K562 (cell line): ENCODE measurements at regions not wholly inside any gene's neighbourhood (a gene's known extent, or its start where the extent isn't known, plus 50 kb on each side); places are given as distances from the start of the nearest gene placed in this dataset.

Experiments
- ATAC-seq: fragments of 200-7000 bp; cut with Tn5 transposase; 3 replicates; pipeline ENCODE4 v1.9.1; 2020; ENCODE audit warnings: moderate library complexity
- BruUV-seq: library from RNA; stranded (reverse); fragments of 400-500 nt; replicated peaks from 2 replicates; lab custom pipeline; 2021; lab: Mats Ljungman, UMichigan
- CTCF ChIA-PET: fragments of 300-600 bp; formaldehyde crosslinking; extraction: SDS; loops from one replicate; lab custom pipeline; 2021; ENCODE audit warnings: low intra/inter-chr PET ratio; lab: Yijun Ruan, JAX
- POLR2A ChIA-PET: fragments of 300-600, 350-650 bp; sonication (Branson Sonifier 250); formaldehyde crosslinking; extraction: SDS; loops from one replicate; lab custom pipeline; 2021; ENCODE audit warnings: antibody characterized with exemption, inconsistent platforms; lab: Yijun Ruan, JAX
- DNase-seq, 4 experiments: peaks; one replicate each; pipeline versions ENCODE4 v3.0.0 to v3.0.0-alpha.2; 2011 to 2018; ENCODE audit warnings: low spot score in 3 of 4, mixed read lengths in 3 of 4; ENCODE audit errors: extremely low read depth in 1 of 4
- FAIRE-seq: peaks from 2 replicates; lab custom pipeline; 2011; peaks lifted over from hg19 to GRCh38; lab: Jason Lieb, UNC
- H2AFZ ChIP-seq: 2 replicates; pipeline ENCODE4 v1.6.0; 2011; ENCODE audit warnings: low read depth, low read length, control low read depth, inconsistent platforms
- H3K27ac ChIP-seq: fragments of 200-600 bp; 3 replicates; pipeline ENCODE4 v1.8.0; 2011; ENCODE audit warnings: low read depth, mild to moderate bottlenecking, control low read depth, inconsistent platforms, low read length, moderate library complexity, mixed read lengths; ENCODE audit errors: extremely low read depth
- H3K27me3 ChIP-seq, 2 experiments: fragments of 300-600 bp in 1 of 2; 2 replicates in 1 of 2; 3 replicates in 1 of 2; pipeline versions ENCODE4 v1.6.0 to v1.8.0; 2011; ENCODE audit warnings: inconsistent platforms in 2 of 2, low read length in 2 of 2, mild to moderate bottlenecking in 1 of 2, mixed read lengths in 1 of 2, moderate library complexity in 1 of 2; ENCODE audit not compliant: control insufficient read depth in 2 of 2, insufficient read depth in 2 of 2
- H3K36me3 ChIP-seq: fragments of 300-600 bp; 3 replicates; pipeline ENCODE4 v1.8.0; 2011; ENCODE audit warnings: mild to moderate bottlenecking, low read length, inconsistent platforms; ENCODE audit not compliant: control insufficient read depth, insufficient read depth
- H3K4me1 ChIP-seq, 2 experiments: fragments of 200-600 bp in 1 of 2; replicated peaks in 1 of 2; 2 replicates in 1 of 2; 3 replicates in 1 of 2; pipeline versions ENCODE4 v1.5.1 to v1.8.0; 2011; ENCODE audit warnings: inconsistent platforms in 2 of 2, low read length in 2 of 2, mild to moderate bottlenecking in 1 of 2, mixed read lengths in 1 of 2, moderate library complexity in 1 of 2; ENCODE audit not compliant: control insufficient read depth in 2 of 2, insufficient read depth in 2 of 2
- H3K4me2 ChIP-seq: 2 replicates; pipeline ENCODE4 v1.6.1; 2011; ENCODE audit warnings: low read length, control low read depth, inconsistent platforms, mixed read lengths; ENCODE audit not compliant: insufficient read depth
- H3K4me3 ChIP-seq: fragments of 200-600 bp; sonication (generic), shearing (Covaris generic); 2 replicates; pipeline ENCODE4 v1.5.1; 2016; ENCODE audit warnings: control low read depth, inconsistent platforms
- H3K79me2 ChIP-seq: fragments of 200-600 bp; 3 replicates; pipeline ENCODE4 v1.8.0; 2011; ENCODE audit warnings: low read length, inconsistent platforms; ENCODE audit not compliant: control insufficient read depth, insufficient read depth
- H3K9ac ChIP-seq, 2 experiments: 2 replicates each; pipeline versions ENCODE4 v1.6.0 to v1.6.1; 2011; ENCODE audit warnings: low read depth in 2 of 2, low read length in 2 of 2, control low read depth in 1 of 2, inconsistent platforms in 1 of 2, mild to moderate bottlenecking in 1 of 2, mixed read lengths in 1 of 2; ENCODE audit not compliant: insufficient read depth in 1 of 2
- H3K9me1 ChIP-seq: one replicate; pipeline ENCODE4 v1.6.0; 2011; ENCODE audit warnings: inconsistent platforms, mild to moderate bottlenecking, low read length, moderate library complexity; ENCODE audit not compliant: control insufficient read depth, insufficient read depth
- H3K9me3 ChIP-seq: replicated peaks from 2 replicates; pipeline ENCODE4 v1.5.1; 2011; ENCODE audit warnings: low read depth, low read length, inconsistent platforms; ENCODE audit not compliant: control insufficient read depth, insufficient read depth
- H4K20me1 ChIP-seq: replicated peaks from 2 replicates; pipeline ENCODE4 v1.6.1; 2011; ENCODE audit warnings: low read length, inconsistent platforms, mixed read lengths; ENCODE audit not compliant: control insufficient read depth, insufficient read depth
- ARID1B ChIP-seq: fragments of 450-650 bp; IDR thresholded peaks from 2 replicates; pipeline ENCODE4 v1.6.1; 2016; ENCODE audit warnings: antibody characterized with exemption, mild to moderate bottlenecking, inconsistent platforms
- HDGF ChIP-seq: fragments of 450-650 bp; IDR thresholded peaks from 2 replicates; pipeline ENCODE4 v1.6.1; 2016
- NFE2 ChIP-seq: IDR thresholded peaks from 2 replicates; pipeline ENCODE4 v1.6.1; 2014; ENCODE audit warnings: antibody characterized with exemption, low read depth
- REST ChIP-seq, 2 experiments: fragments of 450-650 bp; formaldehyde crosslinking in 1 of 2; IDR thresholded peaks; 2 replicates each; pipeline versions ENCODE4 v1.4.0 to v1.6.1; 2014 to 2020; ENCODE audit warnings: mild to moderate bottlenecking in 2 of 2, borderline replicate concordance in 1 of 2, low read depth in 1 of 2
- ZFPM2 ChIP-seq: fragments of 250-450 bp; sonication (Bioruptor Pico); IDR thresholded peaks from 2 replicates; pipeline ENCODE4 v1.5.1; 2022; ENCODE audit warnings: mild to moderate bottlenecking
- ZNF586 ChIP-seq: fragments of 450-650 bp; formaldehyde crosslinking; conservative IDR thresholded peaks from 2 replicates; pipeline ENCODE4 v1.4.0; 2020; ENCODE audit warnings: mild to moderate bottlenecking, moderate library complexity
- WGBS: fragments of 100-300 bp; shearing (Covaris generic); methylation state at CpG from one replicate; pipeline ENCODE4 v1.1.6; 2016; ENCODE audit warnings: low coverage, mixed read lengths; ENCODE audit not compliant: insufficient coverage; ENCODE audit errors: missing lambda C conversion rate; 5-methylcytosine and 5-hydroxymethylcytosine counted together
- in situ Hi-C: fragments of 300-500 bp; cut with MboI; formaldehyde crosslinking; loops from 4 replicates; pipeline ENCODE4 v1.15.0; 2018; ENCODE audit warnings: inconsistent platforms, mixed read lengths
- intact Hi-C: fragments of 100-400 bp; cut with micrococcal nuclease; formaldehyde crosslinking; loops from 2 replicates; pipeline ENCODE4 v1.14.2; 2022
- TF ChIP-seq, protein P1 (sequence below): fragments of 200-800 bp; sonication (Bioruptor generic); IDR thresholded peaks from 2 replicates; pipeline ENCODE4 v1.6.1; 2017; ENCODE audit warnings: missing genetic modification characterization, missing compliant biosample characterization

DNA sequence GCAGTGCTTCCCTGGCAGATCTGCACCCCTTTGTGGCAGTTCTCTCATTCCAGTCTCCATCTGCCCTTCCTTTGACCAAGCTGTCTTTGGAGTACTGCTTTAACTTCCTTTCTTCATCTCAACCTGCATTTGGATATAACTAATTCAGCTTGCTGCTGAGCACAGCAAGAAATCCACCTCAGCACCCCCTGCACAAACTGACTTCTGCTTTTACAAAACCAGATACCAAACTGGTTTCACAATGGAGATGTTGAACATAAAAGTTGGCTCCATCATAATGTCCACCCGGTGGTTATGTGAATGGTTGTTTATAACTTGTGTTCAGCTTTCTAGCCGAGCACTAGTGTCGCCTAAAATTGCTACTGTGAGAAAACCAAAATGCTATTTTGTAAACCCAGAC, 341.1 kb upstream of the SEMA6D start:
- no peaks in the 10 kb centered on the region for H3K36me3 ChIP-seq
- ATAC-seq, result no peak
- CTCF ChIA-PET, result no interaction called here
- in situ Hi-C loops, result no loop called here
- no peaks in the 10 kb centered on the region for H4K20me1 ChIP-seq
- H3K9me3 ChIP-seq, result no peaks in the 10 kb centered on the region
- no peaks in the 10 kb centered on the region for H3K27me3 ChIP-seq
- no peaks in the 10 kb centered on the region for H3K9me1 ChIP-seq
- POLR2A ChIA-PET, result interaction anchor here (0.7 kb wide), 1 partner anchor 73 kb away, joined by 3 read pairs; no protein-coding TSS in a partner anchor
- intact Hi-C loops, result no loop called here
- no peaks in the 10 kb centered on the region for H3K4me1 ChIP-seq
- BruUV-seq, result no TSS peak
- H3K79me2 ChIP-seq, result no peaks in the 10 kb centered on the region
- TF ChIP-seq NFE2, result no peak
- H2AFZ ChIP-seq, result no peak overlapping the region
- WGBS, result 0% methylated on average over 3 of the region's 3 CpGs
- FAIRE-seq, result no peak
- H3K4me2 ChIP-seq, result no peak overlapping the region
- no peak overlapping the region for H3K9ac ChIP-seq
- H3K4me3 ChIP-seq, result no peak overlapping the region
- no peak overlapping the region for H3K27ac ChIP-seq
- no peak for DNase-seq

- Histone ChIP-seq H3K9me1 (no peaks in the 10 kb centered on the region), H3K9ac (no peak overlapping the region), H3K4me2 (no peak overlapping the region), H3K9me3 (no peaks in the 10 kb centered on the region), H3K27me3 (no peaks in the 10 kb centered on the region), H3K4me1 (no peaks in the 10 kb centered on the region), H3K4me3 (no peak overlapping the region), H2AFZ (no peak overlapping the region), H4K20me1 (no peaks in the 10 kb centered on the region), H3K79me2 (no peaks in the 10 kb centered on the region), H3K36me3 (no peaks in the 10 kb centered on the region), H3K27ac (no peak overlapping the region)
- no TSS peak for BruUV-seq
- FAIRE-seq (no peak), DNase-seq (no peak), ATAC-seq (no peak)
- in situ Hi-C loops (no loop called here), intact Hi-C loops (no loop called here)
- POLR2A ChIA-PET, result interaction anchor here (0.6 kb wide), 1 partner anchor 58 kb away, joined by 4 read pairs; no protein-coding TSS in a partner anchor
- CTCF ChIA-PET, result no interaction called here
- 0% methylated on average over 2 of the region's 2 CpGs for WGBS
- TF ChIP-seq ARID1B (no peak), HDGF (no peak), ZFPM2 (CRISPR knock-in tag) (no peak), ZNF586 (no peak), REST (IDR thresholded peaks at IDR 0.05; ENCODE audit: borderline replicate concordance) (no peak), REST (CRISPR knock-in tag; IDR thresholded peaks at IDR 0.05; ENCODE audit: low read depth) (no peak)
- TF ChIP-seq, protein P1, sequence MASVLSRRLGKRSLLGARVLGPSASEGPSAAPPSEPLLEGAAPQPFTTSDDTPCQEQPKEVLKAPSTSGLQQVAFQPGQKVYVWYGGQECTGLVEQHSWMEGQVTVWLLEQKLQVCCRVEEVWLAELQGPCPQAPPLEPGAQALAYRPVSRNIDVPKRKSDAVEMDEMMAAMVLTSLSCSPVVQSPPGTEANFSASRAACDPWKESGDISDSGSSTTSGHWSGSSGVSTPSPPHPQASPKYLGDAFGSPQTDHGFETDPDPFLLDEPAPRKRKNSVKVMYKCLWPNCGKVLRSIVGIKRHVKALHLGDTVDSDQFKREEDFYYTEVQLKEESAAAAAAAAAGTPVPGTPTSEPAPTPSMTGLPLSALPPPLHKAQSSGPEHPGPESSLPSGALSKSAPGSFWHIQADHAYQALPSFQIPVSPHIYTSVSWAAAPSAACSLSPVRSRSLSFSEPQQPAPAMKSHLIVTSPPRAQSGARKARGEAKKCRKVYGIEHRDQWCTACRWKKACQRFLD (CRISPR knock-in tag), result no peak
Measured at GRCh38 chr15:47377465-47377864, 339.8 kb upstream of the SEMA6D start.
